Dendritic cell treated with granulocyte-macrophage colony-stimulating factor and Interleukin-4, amounts not matched to agents 40 ng/mL and 50 ng/mL, for 4 days (primary cell): ENCODE measurements at regions not wholly inside any gene's neighbourhood (a gene's known extent, or its start where the extent isn't known, plus 50 kb on each side); places are given as distances from the start of the nearest gene placed in this dataset.
"Not testable (repeated sequence)": the region's sequence is repeated elsewhere in the genome, so short reads cannot be mapped to it uniquely, and the experiment has no call there.

Experiments
- H3K27ac Mint-ChIP-seq: one replicate; pipeline ENCODE4 v1.8.0; 2022; ENCODE audit warnings: mild to moderate bottlenecking, mixed read lengths
- H3K27me3 Mint-ChIP-seq: one replicate; pipeline ENCODE4 v1.8.0; 2022; ENCODE audit warnings: mild to moderate bottlenecking, mixed read lengths
- H3K36me3 Mint-ChIP-seq: one replicate; pipeline ENCODE4 v1.8.0; 2022; ENCODE audit warnings: low read depth, mixed read lengths
- H3K4me1 Mint-ChIP-seq: one replicate; pipeline ENCODE4 v1.8.0; 2022; ENCODE audit warnings: low read depth, mixed read lengths
- H3K4me3 Mint-ChIP-seq: one replicate; pipeline ENCODE4 v1.8.0; 2022; ENCODE audit warnings: mild to moderate bottlenecking, moderate library complexity, mixed read lengths
- H3K9me3 Mint-ChIP-seq: one replicate; pipeline ENCODE4 v1.8.0; 2022; ENCODE audit warnings: mixed read lengths
- intact Hi-C: fragments of 100-400 bp; cut with micrococcal nuclease; formaldehyde crosslinking; loops from one replicate; pipeline ENCODE4 v1.15.0; 2022

DNA sequence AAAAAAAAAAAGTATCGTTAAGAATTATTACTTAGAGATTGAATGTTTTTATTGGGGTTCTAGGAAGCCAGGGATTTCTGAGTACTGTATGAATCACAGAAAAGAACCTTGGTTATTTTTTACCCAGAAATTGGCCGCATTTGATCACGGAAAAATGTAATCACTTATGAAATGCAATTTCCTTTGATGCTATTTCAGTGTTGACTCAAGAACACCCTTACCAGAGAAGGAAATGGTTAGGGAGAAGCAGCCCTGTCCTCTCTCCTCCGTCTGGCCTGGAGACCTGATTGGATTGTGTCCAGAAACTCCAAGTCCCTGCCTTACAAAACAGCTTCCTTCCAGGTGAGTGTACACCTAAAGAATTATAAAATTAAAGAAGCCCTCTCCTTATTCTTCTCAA, 116.7 kb downstream of the MED10 start:
- H3K36me3 Mint-ChIP-seq: no peaks in the 10 kb centered on the region
- H3K9me3 Mint-ChIP-seq: peaks cover 30% of the 10 kb centered on the region
- H3K4me1 Mint-ChIP-seq: no peaks in the 10 kb centered on the region
- H3K4me3 Mint-ChIP-seq: no peak overlapping the region
- H3K27ac Mint-ChIP-seq: no peak overlapping the region
- H3K27me3 Mint-ChIP-seq: no peaks in the 10 kb centered on the region
- intact Hi-C loops: no loop called here

DNA sequence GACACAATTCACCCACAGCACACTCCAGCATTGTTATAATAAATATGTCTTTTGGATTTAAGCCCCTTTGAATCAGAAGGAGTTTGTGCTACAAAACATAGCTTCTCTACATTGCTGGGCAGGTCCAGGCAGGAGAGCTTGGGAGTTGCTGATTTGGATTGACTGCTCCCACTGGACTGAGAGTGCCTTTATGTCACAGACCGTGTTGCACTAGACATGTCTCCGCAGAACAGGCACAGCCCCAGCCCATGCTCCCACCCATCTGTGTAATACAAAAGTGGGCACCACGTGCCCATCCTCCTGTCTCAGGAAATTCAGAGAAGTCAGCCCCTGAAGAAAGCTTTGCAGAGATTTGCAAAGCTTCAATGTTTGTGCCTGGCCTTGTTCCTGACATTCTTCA, 117.1 kb downstream of the MED10 start:
- Mint-ChIP-seq H3K4me3 (no peak overlapping the region), H3K27me3 (no peaks in the 10 kb centered on the region), H3K36me3 (no peaks in the 10 kb centered on the region), H3K27ac (no peak overlapping the region), H3K9me3 (peaks cover 30% of the 10 kb centered on the region), H3K4me1 (no peaks in the 10 kb centered on the region)
- intact Hi-C loops: no loop called here

DNA sequence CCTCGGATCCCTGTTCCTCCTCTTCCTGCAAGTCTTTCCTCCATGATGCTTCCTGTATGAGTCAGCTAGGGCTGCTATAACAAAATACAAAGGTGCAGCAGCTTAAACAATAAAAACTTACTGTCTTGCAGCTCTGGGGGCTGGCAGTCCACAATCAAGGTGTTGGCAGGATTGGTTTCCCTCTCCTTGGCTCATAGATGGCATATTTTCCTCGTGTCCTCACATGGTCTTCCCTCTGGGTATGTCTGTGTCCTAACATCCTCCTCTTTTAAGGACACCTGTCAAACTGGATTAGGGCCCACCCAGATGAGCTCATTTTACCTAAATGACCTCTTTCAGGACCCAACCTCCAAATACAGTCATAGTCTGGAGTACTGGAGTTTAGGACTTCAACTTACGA, 117.5 kb downstream of the MED10 start:
- Mint-ChIP-seq H3K27ac (no peak overlapping the region), H3K9me3 (peaks cover 30% of the 10 kb centered on the region), H3K36me3 (no peaks in the 10 kb centered on the region), H3K4me1 (no peaks in the 10 kb centered on the region), H3K4me3 (no peak overlapping the region), H3K27me3 (no peaks in the 10 kb centered on the region)
- intact Hi-C loops: no loop called here

DNA sequence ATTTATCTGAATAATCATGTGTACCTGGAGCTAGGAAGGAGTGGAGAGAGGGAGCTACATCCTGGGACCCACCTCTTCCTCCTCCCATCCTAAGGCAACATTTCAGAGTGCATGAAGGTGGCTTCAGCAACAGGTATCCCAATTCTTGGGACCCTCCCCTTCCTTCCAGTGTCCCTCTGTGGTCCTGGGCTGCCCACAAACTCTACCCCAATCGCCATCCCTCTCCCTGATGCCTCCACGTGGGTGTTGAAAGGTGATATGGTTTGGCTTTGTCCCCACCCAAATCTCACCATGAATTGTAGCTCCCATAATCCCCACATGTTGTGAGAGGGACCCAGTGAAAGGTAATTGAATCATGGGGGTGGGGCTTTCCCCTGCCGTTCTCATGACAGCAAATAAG, 121.4 kb downstream of the MED10 start:
- Mint-ChIP-seq H3K27ac (no peak overlapping the region), H3K4me3 (no peak overlapping the region), H3K36me3 (no peaks in the 10 kb centered on the region), H3K27me3 (no peaks in the 10 kb centered on the region), H3K4me1 (no peaks in the 10 kb centered on the region), H3K9me3 (peaks cover 19% of the 10 kb centered on the region)
- intact Hi-C loops: no loop called here

DNA sequence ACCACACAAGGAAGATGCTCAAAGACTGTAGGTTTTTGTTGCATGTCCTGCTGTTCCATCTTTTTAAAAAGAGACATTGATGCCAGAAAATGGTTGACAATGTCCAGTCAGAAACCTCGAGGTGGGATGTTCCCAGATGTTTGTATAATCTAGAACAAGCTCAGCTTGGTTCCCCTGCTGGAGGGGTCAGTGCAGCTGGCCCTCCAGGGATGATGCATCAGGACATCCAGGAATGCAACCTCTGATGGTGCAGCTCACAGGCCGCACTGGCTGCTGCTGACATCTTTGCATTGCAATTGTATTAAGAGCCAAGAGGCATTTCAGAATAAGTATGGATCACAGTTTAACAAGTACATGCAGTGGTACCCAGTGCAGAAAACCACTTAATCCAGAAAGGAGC, 122.4 kb downstream of the MED10 start:
- Mint-ChIP-seq H3K9me3 (peaks cover 19% of the 10 kb centered on the region), H3K36me3 (no peaks in the 10 kb centered on the region), H3K27me3 (no peaks in the 10 kb centered on the region), H3K27ac (no peak overlapping the region), H3K4me3 (no peak overlapping the region), H3K4me1 (no peaks in the 10 kb centered on the region)
- intact Hi-C loops: no loop called here

DNA sequence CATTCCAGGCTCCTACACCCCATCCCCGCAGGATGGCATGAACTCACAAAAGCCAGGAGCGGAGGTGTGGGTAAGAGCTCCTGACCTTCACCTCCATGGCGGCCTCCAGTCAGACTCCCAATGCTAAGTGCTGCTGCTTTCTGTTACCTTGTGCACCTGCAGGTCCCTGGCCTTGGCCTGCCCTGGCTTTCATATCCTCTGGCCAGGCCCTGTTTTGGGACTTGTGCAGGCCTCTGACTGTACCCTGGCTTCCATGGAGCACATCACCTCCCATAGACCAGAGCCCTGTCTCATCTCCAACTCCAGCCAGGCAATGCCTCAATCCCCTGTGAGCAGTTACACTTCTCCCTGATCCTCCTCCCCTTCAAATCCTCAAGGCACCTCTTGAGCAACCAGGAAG, 124.5 kb downstream of the MED10 start:
- no peaks in the 10 kb centered on the region for H3K36me3 Mint-ChIP-seq
- no peaks in the 10 kb centered on the region for H3K27me3 Mint-ChIP-seq
- intact Hi-C loops: no loop called here
- no peaks in the 10 kb centered on the region for H3K4me1 Mint-ChIP-seq
- H3K27ac Mint-ChIP-seq: no peak overlapping the region
- no peaks in the 10 kb centered on the region for H3K9me3 Mint-ChIP-seq
- H3K4me3 Mint-ChIP-seq: no peak overlapping the region

DNA sequence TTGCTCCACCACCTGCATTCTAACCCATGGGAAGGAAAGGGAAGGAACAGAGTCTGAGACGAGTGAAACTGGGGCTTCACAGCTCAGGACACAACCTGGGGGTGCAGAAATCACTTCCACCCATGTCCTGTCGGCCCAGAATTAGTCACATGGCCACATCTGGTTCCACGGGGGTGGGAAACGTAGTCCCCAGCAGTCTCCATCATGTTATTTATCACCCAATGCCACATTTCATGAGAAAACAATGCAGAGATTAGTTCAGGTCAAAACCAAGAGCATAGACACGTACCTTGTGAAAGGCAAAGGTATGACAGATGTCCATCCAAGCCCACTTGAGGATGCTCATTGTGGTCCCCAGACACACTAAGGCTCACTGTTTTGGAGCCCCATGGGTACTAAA, 125.1 kb downstream of the MED10 start:
- no peaks in the 10 kb centered on the region for H3K9me3 Mint-ChIP-seq
- intact Hi-C loops: no loop called here
- H3K4me3 Mint-ChIP-seq: no peak overlapping the region
- no peak overlapping the region for H3K27ac Mint-ChIP-seq
- no peaks in the 10 kb centered on the region for H3K4me1 Mint-ChIP-seq
- no peaks in the 10 kb centered on the region for H3K27me3 Mint-ChIP-seq
- H3K36me3 Mint-ChIP-seq: no peaks in the 10 kb centered on the region

DNA sequence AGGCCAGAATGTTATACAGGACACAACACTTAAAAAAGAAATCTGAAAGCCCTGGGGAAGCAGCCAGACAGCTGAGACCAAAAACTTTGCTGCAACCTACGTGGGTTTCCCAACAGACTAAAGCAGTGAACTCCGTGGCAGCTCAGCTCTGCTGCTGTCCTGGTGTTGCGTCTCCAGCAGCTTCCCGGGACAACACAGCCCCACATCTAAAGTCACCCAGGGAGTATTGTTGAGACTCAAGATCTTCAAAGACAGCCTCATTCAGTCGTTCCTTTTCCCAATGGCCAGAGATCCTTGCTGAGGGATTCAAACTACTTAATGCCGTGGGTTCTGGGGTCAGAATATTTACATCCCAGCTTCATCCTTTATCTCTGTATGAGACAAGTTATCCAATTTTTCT, 125.8 kb downstream of the MED10 start:
- Mint-ChIP-seq H3K9me3 (no peaks in the 10 kb centered on the region), H3K36me3 (no peaks in the 10 kb centered on the region), H3K4me1 (no peaks in the 10 kb centered on the region), H3K4me3 (no peak overlapping the region), H3K27ac (no peak overlapping the region), H3K27me3 (no peaks in the 10 kb centered on the region)
- intact Hi-C loops: no loop called here

DNA sequence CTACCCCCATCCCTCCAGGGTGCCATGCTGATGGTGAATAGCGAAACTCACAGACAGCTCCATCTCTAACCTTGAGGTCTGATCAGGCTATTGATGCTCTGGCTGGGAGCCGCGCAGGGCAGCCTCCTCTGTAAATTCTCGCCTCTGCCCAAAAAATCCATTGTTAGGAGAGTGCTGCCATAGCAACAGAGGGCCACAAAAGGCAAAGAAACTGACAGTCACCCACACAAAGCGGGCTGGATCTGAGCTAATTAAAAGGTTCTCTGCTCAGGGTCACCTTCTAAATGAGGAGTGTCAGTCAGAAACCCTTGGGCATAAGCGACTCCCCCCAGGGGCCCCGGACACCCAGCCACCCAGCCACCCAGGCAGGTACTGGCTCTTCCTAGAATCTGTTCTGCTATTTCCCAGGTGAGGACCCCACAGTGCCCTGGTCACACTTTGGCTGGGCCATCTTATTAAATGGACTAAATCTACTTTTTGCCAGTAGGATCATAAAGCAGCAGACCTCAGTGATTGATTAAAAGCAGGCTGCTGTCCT, 126.7 kb downstream of the MED10 start:
- Mint-ChIP-seq H3K36me3 (no peaks in the 10 kb centered on the region), H3K4me3 (no peak overlapping the region), H3K9me3 (no peaks in the 10 kb centered on the region), H3K27me3 (no peaks in the 10 kb centered on the region), H3K27ac (no peak overlapping the region), H3K4me1 (no peaks in the 10 kb centered on the region)
- intact Hi-C loops: no loop called here

DNA sequence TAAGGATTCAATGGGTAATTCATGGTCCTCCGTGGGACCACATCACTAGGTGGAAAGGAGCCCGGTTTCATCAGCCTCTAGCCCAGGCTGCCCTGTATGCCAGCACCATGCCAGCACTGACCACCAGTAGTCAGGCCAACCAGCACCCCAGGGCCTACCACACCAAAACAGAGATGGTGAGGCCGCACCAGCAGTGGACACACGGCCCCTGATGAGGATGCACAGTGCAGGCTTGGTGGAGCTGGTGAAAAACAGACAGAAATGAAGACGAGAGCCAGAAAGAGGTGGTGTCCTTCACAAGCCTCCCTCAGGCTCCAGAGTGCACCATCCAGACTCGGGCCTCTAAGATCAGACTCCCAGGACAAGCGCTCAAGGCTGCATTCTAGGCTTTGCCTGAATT, 128.2 kb downstream of the MED10 start:
- H3K27me3 Mint-ChIP-seq: no peaks in the 10 kb centered on the region
- H3K4me1 Mint-ChIP-seq: no peaks in the 10 kb centered on the region
- H3K36me3 Mint-ChIP-seq: no peaks in the 10 kb centered on the region
- no peak overlapping the region for H3K27ac Mint-ChIP-seq
- no peak overlapping the region for H3K4me3 Mint-ChIP-seq
- no peaks in the 10 kb centered on the region for H3K9me3 Mint-ChIP-seq
- intact Hi-C loops: no loop called here

DNA sequence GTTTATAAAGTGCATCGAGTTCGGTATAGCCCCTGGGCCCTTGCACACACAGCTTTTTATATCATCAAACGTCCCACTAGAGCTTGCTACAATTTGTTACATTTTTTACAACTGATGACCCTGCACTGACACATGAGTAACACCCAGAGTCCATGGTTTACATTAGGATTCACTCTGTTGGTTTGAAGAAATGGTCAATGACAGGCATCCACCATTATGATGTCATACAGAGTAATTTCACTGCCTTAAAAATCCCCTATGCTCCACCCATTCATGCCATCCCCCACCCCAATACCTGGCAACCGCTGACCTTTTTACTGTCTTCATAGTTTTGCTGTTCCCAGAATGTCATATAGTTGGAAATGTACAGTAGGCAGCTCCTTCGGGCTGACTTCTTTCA, 130.2 kb downstream of the MED10 start:
- H3K27me3 Mint-ChIP-seq: no peaks in the 10 kb centered on the region
- intact Hi-C loops: no loop called here
- H3K9me3 Mint-ChIP-seq: no peaks in the 10 kb centered on the region
- H3K36me3 Mint-ChIP-seq: no peaks in the 10 kb centered on the region
- H3K4me3 Mint-ChIP-seq: no peak overlapping the region
- no peaks in the 10 kb centered on the region for H3K4me1 Mint-ChIP-seq
- H3K27ac Mint-ChIP-seq: no peak overlapping the region

DNA sequence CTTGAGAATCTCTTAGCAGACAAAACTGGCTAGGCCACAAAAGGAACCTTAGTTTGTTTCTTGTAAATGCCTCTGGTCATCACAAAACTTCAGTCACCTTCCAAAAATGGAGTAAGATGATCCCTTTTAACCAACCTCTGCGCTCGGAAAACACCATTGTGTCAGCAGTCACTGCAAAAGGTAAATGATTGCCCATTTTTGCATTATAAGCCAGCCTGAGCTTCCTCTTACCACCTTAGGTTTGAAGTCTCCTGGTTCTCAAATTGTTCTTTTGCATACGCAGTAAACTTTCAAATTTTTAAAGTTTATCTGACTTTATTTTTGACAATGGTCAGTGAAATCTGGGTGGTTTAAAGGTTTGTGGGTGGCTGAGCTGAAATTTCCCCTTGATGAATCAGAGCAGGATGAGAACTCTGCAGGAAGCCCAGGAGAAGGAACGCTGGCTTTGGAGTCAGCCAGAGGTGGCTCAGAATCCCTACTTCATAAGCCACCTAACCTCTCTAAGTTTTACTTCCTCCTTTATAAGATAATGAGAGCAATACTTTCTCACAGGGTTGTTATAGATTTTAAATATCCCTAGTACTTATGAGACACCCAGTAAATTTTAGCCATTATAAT, 131.4 kb downstream of the MED10 start:
- H3K9me3 Mint-ChIP-seq: no peaks in the 10 kb centered on the region
- no peaks in the 10 kb centered on the region for H3K4me1 Mint-ChIP-seq
- H3K27ac Mint-ChIP-seq: no peak overlapping the region
- intact Hi-C loops: no loop called here
- H3K27me3 Mint-ChIP-seq: no peaks in the 10 kb centered on the region
- no peak overlapping the region for H3K4me3 Mint-ChIP-seq
- no peaks in the 10 kb centered on the region for H3K36me3 Mint-ChIP-seq

DNA sequence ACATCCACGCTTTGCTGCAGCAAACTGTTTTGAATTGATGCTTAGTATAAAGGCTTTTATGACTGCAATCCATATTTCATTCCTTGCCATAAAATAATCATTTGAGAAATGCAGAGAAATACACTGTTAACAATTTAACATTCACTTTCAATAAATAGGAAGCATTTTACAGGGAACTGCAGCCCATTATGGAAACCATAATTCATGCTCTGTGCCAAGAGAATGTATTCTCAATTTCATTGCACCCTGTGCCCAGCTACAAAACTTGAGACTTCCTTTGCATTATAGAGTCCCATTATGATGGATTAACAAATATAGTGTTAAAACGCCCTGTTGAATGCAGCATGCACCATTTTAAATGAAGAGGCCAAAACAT, 134.0 kb downstream of the MED10 start:
- H3K4me3 Mint-ChIP-seq: no peak overlapping the region
- no peaks in the 10 kb centered on the region for H3K36me3 Mint-ChIP-seq
- H3K27me3 Mint-ChIP-seq: no peaks in the 10 kb centered on the region
- no peak overlapping the region for H3K27ac Mint-ChIP-seq
- H3K9me3 Mint-ChIP-seq: no peaks in the 10 kb centered on the region
- intact Hi-C loops: no loop called here
- H3K4me1 Mint-ChIP-seq: no peaks in the 10 kb centered on the region

DNA sequence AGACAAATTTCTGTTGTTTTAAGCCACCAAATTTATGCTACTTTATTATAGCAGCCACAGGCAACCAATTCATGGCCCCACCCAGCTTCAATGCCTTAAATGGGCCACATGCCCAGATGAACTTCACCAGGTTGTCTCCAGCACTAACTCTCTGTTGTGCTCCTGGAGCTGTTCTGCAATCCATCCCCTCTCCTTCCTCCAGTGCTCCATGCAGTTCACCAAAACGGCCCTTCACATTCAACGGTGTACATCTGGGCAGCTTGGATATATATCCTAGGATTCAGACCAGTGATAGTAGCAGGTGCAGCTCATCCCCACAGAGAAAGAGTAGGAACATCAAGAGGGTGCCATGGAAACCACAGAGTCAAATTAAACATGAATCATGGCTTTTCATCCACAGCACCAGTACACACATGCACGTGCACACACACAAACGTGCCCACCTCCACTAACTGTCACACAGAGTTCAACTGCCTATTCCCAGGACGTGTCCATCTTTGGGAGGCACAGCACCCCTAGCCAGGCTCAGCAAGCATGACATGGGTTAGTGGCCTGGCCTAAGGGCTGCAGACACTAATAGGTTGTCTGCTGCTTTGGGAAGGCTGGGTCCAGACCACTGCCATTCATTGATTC, 134.5 kb downstream of the MED10 start:
- H3K36me3 Mint-ChIP-seq: no peaks in the 10 kb centered on the region
- no peaks in the 10 kb centered on the region for H3K27me3 Mint-ChIP-seq
- no peaks in the 10 kb centered on the region for H3K9me3 Mint-ChIP-seq
- no peak overlapping the region for H3K4me3 Mint-ChIP-seq
- no peak overlapping the region for H3K27ac Mint-ChIP-seq
- intact Hi-C loops: no loop called here
- H3K4me1 Mint-ChIP-seq: no peaks in the 10 kb centered on the region

DNA sequence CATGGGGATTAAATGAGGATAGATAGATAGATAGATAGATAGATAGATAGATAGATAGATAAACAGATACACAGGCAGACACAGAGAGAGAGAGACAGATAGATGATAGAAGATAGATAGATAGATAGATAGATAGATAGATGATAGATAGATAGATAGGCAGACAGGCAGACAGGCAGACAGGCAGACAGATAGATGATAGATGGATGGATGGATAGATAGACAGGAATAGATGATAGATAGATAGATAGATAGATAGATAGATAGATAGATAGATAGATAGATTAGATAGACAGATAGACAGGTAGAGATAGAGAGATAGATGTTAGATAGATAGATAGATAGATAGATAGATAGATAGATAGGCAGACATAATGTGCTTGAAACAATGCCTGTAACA, 137.3 kb downstream of the MED10 start:
- H3K27me3 Mint-ChIP-seq, H3K4me3 Mint-ChIP-seq, H3K4me1 Mint-ChIP-seq, intact Hi-C loops, H3K27ac Mint-ChIP-seq, H3K9me3 Mint-ChIP-seq, H3K36me3 Mint-ChIP-seq: not testable (repeated sequence)
